ENCODE measurements at regions not wholly inside any gene's neighbourhood (a gene's known extent, or its start where the extent isn't known, plus 50 kb on each side); places are given as distances from the start of the nearest gene placed in this dataset.

- TF ChIP-seq CTCF (IDR thresholded peaks at IDR 0.05) (no peak), EZH2 (IDR thresholded peaks at IDR 0.05; ENCODE audit: borderline replicate concordance, insufficient read depth, low read depth, low read length, poor library complexity, severe bottlenecking) (no peak)
Measured at GRCh38 chr5:103498800-103499551, 63.6 kb downstream of the NUDT12 start.
